IPS DF 6.9 (cell line): ENCODE measurements at regions not wholly inside any gene's neighbourhood (a gene's known extent, or its start where the extent isn't known, plus 50 kb on each side); places are given as distances from the start of the nearest gene placed in this dataset.
"Not testable (repeated sequence)": the region's sequence is repeated elsewhere in the genome, so short reads cannot be mapped to it uniquely, and the experiment has no call there.

Source experiments
- DNase-seq: peaks from one replicate; pipeline ENCODE4 v3.0.0-alpha.2; 2013; ENCODE audit warnings: low read depth, low spot score
- H3K27ac ChIP-seq: one replicate; pipeline ENCODE4 v1.5.1; 2013; ENCODE audit warnings: low read length, control low read depth
- H3K27me3 ChIP-seq: 2 replicates; pipeline ENCODE4 v1.6.1; 2013; ENCODE audit warnings: mild to moderate bottlenecking, low read length; ENCODE audit not compliant: control insufficient read depth, insufficient read depth
- H3K36me3 ChIP-seq: 2 replicates; pipeline ENCODE4 v1.6.1; 2013; ENCODE audit warnings: low read length; ENCODE audit not compliant: control insufficient read depth, insufficient read depth
- H3K4me1 ChIP-seq: 2 replicates; pipeline ENCODE4 v1.6.1; 2013; ENCODE audit warnings: low read length; ENCODE audit not compliant: control insufficient read depth, insufficient read depth
- H3K4me3 ChIP-seq: 2 replicates; pipeline ENCODE4 v1.5.1; 2013; ENCODE audit warnings: mild to moderate bottlenecking, low read length
- H3K9me3 ChIP-seq: 2 replicates; pipeline ENCODE4 v1.6.1; 2013; ENCODE audit warnings: low read length, inconsistent platforms; ENCODE audit not compliant: control insufficient read depth, insufficient read depth
- WGBS: extraction: QIAGEN DNeasy Blood & Tissue Kit; methylation state at CpG from one replicate; pipeline ENCODE4 v1.1.7; 2013; ENCODE audit warnings: mixed read lengths, missing lambda C conversion rate; ENCODE audit not compliant: insufficient read length, insufficient coverage; 5-methylcytosine and 5-hydroxymethylcytosine counted together

GRCh38 chr2:131614539-131614938, 86.9 kb downstream of the CCDC74A start:
- DNase-seq, H3K27ac ChIP-seq, H3K36me3 ChIP-seq, H3K27me3 ChIP-seq, H3K4me3 ChIP-seq, H3K9me3 ChIP-seq, H3K4me1 ChIP-seq: not testable (repeated sequence)
- no CpG with 5 or more reads among the region's 3 CpGs for WGBS

GRCh38 chr2:131618320-131618719, 90.6 kb downstream of the CCDC74A start:
- H3K4me1 ChIP-seq, DNase-seq, H3K4me3 ChIP-seq, H3K9me3 ChIP-seq, H3K36me3 ChIP-seq, H3K27ac ChIP-seq, H3K27me3 ChIP-seq: not testable (repeated sequence)
- WGBS = no CpG with 5 or more reads among the region's 3 CpGs

- H3K4me3 ChIP-seq = not testable (repeated sequence)
These were observed 95.2 kb downstream of the CCDC74A start for GRCh38 chr2:131622874-131623273.

GRCh38 chr2:131626011-131626410, 98.3 kb downstream of the CCDC74A start:
- not testable (repeated sequence) for H3K27ac ChIP-seq, H3K27me3 ChIP-seq
- no CpG with 5 or more reads among the region's 10 CpGs for WGBS

More at GRCh38 chr2:131622874-131623273, 95.2 kb downstream of the CCDC74A start:
- not testable (repeated sequence) for H3K36me3 ChIP-seq, DNase-seq, H3K27ac ChIP-seq, H3K9me3 ChIP-seq, H3K27me3 ChIP-seq, H3K4me1 ChIP-seq
- WGBS = no CpG with 5 or more reads among the region's 2 CpGs

GRCh38 chr2:131626565-131626964, 98.9 kb downstream of the CCDC74A start:
- not testable (repeated sequence) for H3K36me3 ChIP-seq, H3K9me3 ChIP-seq, H3K4me3 ChIP-seq, H3K4me1 ChIP-seq, DNase-seq, H3K27me3 ChIP-seq, H3K27ac ChIP-seq
- WGBS = no CpG with 5 or more reads among the region's 19 CpGs

More at GRCh38 chr2:131626011-131626410, 98.3 kb downstream of the CCDC74A start:
- not testable (repeated sequence) for H3K4me3 ChIP-seq, DNase-seq, H3K36me3 ChIP-seq, H3K9me3 ChIP-seq, H3K4me1 ChIP-seq

- not testable (repeated sequence) for DNase-seq, H3K27me3 ChIP-seq, H3K9me3 ChIP-seq, H3K4me3 ChIP-seq, H3K36me3 ChIP-seq, H3K4me1 ChIP-seq, H3K27ac ChIP-seq
- WGBS = no CpG with 5 or more reads among the region's 2 CpGs
These were observed 100.1 kb downstream of the CCDC74A start for GRCh38 chr2:131627777-131628176.

- not testable (repeated sequence) for H3K4me3 ChIP-seq, H3K4me1 ChIP-seq, H3K9me3 ChIP-seq, H3K36me3 ChIP-seq, H3K27me3 ChIP-seq, DNase-seq, H3K27ac ChIP-seq
- no CpG with 5 or more reads among the region's 2 CpGs for WGBS
These were observed 104.0 kb downstream of the CCDC74A start for GRCh38 chr2:131631648-131632047.

GRCh38 chr2:131633405-131633804, 105.7 kb downstream of the CCDC74A start:
- not testable (repeated sequence) for H3K9me3 ChIP-seq, H3K27ac ChIP-seq, H3K4me3 ChIP-seq, DNase-seq, H3K27me3 ChIP-seq, H3K36me3 ChIP-seq, H3K4me1 ChIP-seq
- WGBS = no CpG with 5 or more reads among the region's 8 CpGs

GRCh38 chr2:131633827-131634695, 106.4 kb downstream of the CCDC74A start:
- not testable (repeated sequence) for DNase-seq, H3K4me1 ChIP-seq, H3K4me3 ChIP-seq, H3K27me3 ChIP-seq, H3K27ac ChIP-seq, H3K36me3 ChIP-seq, H3K9me3 ChIP-seq
- no CpG with 5 or more reads among the region's 10 CpGs for WGBS

- WGBS = no CpG with 5 or more reads among the region's 9 CpGs
- H3K9me3 ChIP-seq = no peaks in the 10 kb centered on the region
- no peaks in the 10 kb centered on the region for H3K27me3 ChIP-seq
- H3K4me3 ChIP-seq = no peak overlapping the region
- H3K36me3 ChIP-seq = no peaks in the 10 kb centered on the region
- DNase-seq = no peak
- H3K4me1 ChIP-seq = no peaks in the 10 kb centered on the region
- no peak overlapping the region for H3K27ac ChIP-seq
These were observed 107.9 kb downstream of the CCDC74A start for GRCh38 chr2:131635611-131636010.

GRCh38 chr2:131636704-131637308, 109.1 kb downstream of the CCDC74A start:
- no CpG with 5 or more reads among the region's 7 CpGs for WGBS
- DNase-seq, H3K4me1 ChIP-seq: not testable (repeated sequence)

More at GRCh38 chr2:131636704-131637308, 109.1 kb downstream of the CCDC74A start:
- H3K36me3 ChIP-seq, H3K27me3 ChIP-seq, H3K9me3 ChIP-seq, H3K4me3 ChIP-seq, H3K27ac ChIP-seq: not testable (repeated sequence)
